Stomach (tissue), 4 donors: ENCODE measurements at regions not wholly inside any gene's neighbourhood (a gene's known extent, or its start where the extent isn't known, plus 50 kb on each side); places are given as distances from the start of the nearest gene placed in this dataset.

ENCODE experiments used
- CTCF ChIP-seq, 7 experiments: fragments of 450-650 bp in 4 of 7; fragments of 200-600 bp in 3 of 7; sonication (generic) in 3 of 7; IDR thresholded peaks; one replicate each; pipeline ENCODE4 v1.5.1; 2016 to 2019; ENCODE audit warnings: antibody characterized with exemption in 7 of 7, control low read depth in 2 of 7, mild to moderate bottlenecking in 1 of 7
- POLR2AphosphoS5 ChIP-seq, 3 donors: sonication (generic); formaldehyde crosslinking; IDR thresholded peaks; one replicate each; pipeline ENCODE4 v1.6.1; 2016; ENCODE audit warnings: antibody characterized with exemption in 3 of 3

GRCh38 chr18:38420611-38421010, 855.0 kb upstream of the CELF4 start:
- TF ChIP-seq CTCF (IDR thresholded peaks at IDR 0.05) (no peak), POLR2AphosphoS5 (IDR thresholded peaks at IDR 0.05) (no peak)
